Breast epithelium (tissue), 3 donors: ENCODE measurements at regions not wholly inside any gene's neighbourhood (a gene's known extent, or its start where the extent isn't known, plus 50 kb on each side); places are given as distances from the start of the nearest gene placed in this dataset.

ENCODE experiments used
- POLR2AphosphoS5 ChIP-seq, 3 donors: sonication (generic); formaldehyde crosslinking; IDR thresholded peaks; one replicate each; pipeline ENCODE4 v1.6.1; 2017; ENCODE audit warnings: antibody characterized with exemption in 3 of 3
- TF ChIP-seq, protein P1 (sequence below), 3 donors: fragments of 450-650 bp; IDR thresholded peaks; one replicate each; pipeline ENCODE4 v1.5.1; 2016 to 2017; ENCODE audit warnings: antibody characterized with exemption in 3 of 3, mild to moderate bottlenecking in 3 of 3, moderate library complexity in 3 of 3

GRCh38 chr4:180734753-180735432, 1508.3 kb upstream of the TENM3 start:
- TF ChIP-seq, protein P1, sequence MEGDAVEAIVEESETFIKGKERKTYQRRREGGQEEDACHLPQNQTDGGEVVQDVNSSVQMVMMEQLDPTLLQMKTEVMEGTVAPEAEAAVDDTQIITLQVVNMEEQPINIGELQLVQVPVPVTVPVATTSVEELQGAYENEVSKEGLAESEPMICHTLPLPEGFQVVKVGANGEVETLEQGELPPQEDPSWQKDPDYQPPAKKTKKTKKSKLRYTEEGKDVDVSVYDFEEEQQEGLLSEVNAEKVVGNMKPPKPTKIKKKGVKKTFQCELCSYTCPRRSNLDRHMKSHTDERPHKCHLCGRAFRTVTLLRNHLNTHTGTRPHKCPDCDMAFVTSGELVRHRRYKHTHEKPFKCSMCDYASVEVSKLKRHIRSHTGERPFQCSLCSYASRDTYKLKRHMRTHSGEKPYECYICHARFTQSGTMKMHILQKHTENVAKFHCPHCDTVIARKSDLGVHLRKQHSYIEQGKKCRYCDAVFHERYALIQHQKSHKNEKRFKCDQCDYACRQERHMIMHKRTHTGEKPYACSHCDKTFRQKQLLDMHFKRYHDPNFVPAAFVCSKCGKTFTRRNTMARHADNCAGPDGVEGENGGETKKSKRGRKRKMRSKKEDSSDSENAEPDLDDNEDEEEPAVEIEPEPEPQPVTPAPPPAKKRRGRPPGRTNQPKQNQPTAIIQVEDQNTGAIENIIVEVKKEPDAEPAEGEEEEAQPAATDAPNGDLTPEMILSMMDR (IDR thresholded peaks at IDR 0.05) = no peak
- TF ChIP-seq POLR2AphosphoS5 (IDR thresholded peaks at IDR 0.05) = no peak
